Neutrophil (primary cell): ENCODE measurements at regions not wholly inside any gene's neighbourhood (a gene's known extent, or its start where the extent isn't known, plus 50 kb on each side); places are given as distances from the start of the nearest gene placed in this dataset.

Experiments
- H3K27ac ChIP-seq: fragments of 200-600 bp; sonication (generic); 2 replicates; pipeline ENCODE4 v1.5.1; 2016; ENCODE audit warnings: mild to moderate bottlenecking, moderate library complexity
- H3K27me3 ChIP-seq: fragments of 200-600 bp; sonication (generic); 2 replicates; pipeline ENCODE4 v1.6.0; 2016; ENCODE audit warnings: mild to moderate bottlenecking
- H3K36me3 ChIP-seq: fragments of 200-600 bp; sonication (generic); 2 replicates; pipeline ENCODE4 v1.5.1; 2017
- H3K4me1 ChIP-seq, 2 experiments: fragments of 200-600 bp in 1 of 2; sonication (generic) in 1 of 2; 1 replicate in 1 of 2; 2 replicates in 1 of 2; pipeline versions ENCODE4 v1.5.1 to v1.6.1; 2013 to 2016; ENCODE audit warnings: low read depth in 1 of 2, low read length in 1 of 2, mild to moderate bottlenecking in 1 of 2, moderate library complexity in 1 of 2; ENCODE audit not compliant: control insufficient read depth in 1 of 2, insufficient read depth in 1 of 2
- H3K4me3 ChIP-seq, 2 experiments: fragments of 200-600 bp in 1 of 2; sonication (generic) in 1 of 2; 1 replicate in 1 of 2; 2 replicates in 1 of 2; pipeline ENCODE4 v1.5.1; 2013 to 2016; ENCODE audit warnings: low read depth in 1 of 2, low read length in 1 of 2, mild to moderate bottlenecking in 1 of 2, moderate library complexity in 1 of 2
- H3K9me3 ChIP-seq: fragments of 200-600 bp; sonication (generic); 2 replicates; pipeline ENCODE4 v1.5.1; 2016
- TF ChIP-seq, protein P1 (sequence below): fragments of 200-600 bp; sonication (generic); IDR thresholded peaks from 2 replicates; pipeline ENCODE4 v1.5.1; 2016; ENCODE audit warnings: antibody characterized with exemption

DNA sequence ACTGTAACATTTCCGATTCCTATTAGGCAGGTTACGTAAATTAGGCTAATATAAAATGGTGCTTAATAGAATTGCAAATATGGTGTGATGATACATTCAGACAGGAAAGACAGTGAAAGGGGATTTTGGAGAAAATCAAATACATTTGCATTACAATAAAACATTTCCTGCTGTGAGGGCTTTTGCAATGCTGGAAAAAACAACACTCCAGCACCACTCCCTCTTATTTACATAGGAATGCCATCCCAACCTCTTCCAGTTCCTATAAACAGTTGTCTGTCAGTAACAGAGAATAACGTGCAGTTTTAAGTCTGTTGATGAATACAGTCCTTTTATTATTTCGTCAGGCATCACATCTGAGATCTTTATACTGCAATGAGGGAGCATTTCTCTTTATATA is 298.8 kb upstream of the FANCL start:
- no peaks in the 10 kb centered on the region for H3K4me1 ChIP-seq
- no peaks in the 10 kb centered on the region for H3K27me3 ChIP-seq
- H3K9me3 ChIP-seq: no peaks in the 10 kb centered on the region
- no peaks in the 10 kb centered on the region for H3K36me3 ChIP-seq
- no peak overlapping the region for H3K27ac ChIP-seq
- no peak overlapping the region for H3K4me3 ChIP-seq
- TF ChIP-seq, protein P1, sequence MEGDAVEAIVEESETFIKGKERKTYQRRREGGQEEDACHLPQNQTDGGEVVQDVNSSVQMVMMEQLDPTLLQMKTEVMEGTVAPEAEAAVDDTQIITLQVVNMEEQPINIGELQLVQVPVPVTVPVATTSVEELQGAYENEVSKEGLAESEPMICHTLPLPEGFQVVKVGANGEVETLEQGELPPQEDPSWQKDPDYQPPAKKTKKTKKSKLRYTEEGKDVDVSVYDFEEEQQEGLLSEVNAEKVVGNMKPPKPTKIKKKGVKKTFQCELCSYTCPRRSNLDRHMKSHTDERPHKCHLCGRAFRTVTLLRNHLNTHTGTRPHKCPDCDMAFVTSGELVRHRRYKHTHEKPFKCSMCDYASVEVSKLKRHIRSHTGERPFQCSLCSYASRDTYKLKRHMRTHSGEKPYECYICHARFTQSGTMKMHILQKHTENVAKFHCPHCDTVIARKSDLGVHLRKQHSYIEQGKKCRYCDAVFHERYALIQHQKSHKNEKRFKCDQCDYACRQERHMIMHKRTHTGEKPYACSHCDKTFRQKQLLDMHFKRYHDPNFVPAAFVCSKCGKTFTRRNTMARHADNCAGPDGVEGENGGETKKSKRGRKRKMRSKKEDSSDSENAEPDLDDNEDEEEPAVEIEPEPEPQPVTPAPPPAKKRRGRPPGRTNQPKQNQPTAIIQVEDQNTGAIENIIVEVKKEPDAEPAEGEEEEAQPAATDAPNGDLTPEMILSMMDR: no peak

DNA sequence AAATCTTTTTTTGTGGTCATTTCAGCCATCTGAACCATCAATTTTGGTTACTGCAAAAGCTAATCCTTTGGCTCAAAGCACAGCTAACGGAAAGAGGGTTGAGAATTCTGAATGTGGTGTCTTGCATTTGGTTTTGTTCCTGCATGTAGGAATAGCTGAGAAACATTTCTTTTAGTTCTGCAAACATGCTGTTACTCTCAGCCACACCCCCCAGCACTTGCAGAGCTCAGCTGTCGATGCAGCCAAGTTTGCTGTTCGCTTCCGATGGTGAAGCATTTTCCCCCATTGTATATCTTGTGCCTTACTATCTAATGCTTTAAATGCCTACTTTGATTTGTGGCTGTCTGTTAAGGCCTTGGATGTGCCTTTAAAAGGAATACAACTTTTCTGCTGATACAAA is 294.9 kb upstream of the FANCL start:
- TF ChIP-seq, protein P1: no peak
- H3K9me3 ChIP-seq: no peaks in the 10 kb centered on the region
- no peaks in the 10 kb centered on the region for H3K36me3 ChIP-seq
- H3K4me3 ChIP-seq: no peak overlapping the region
- no peak overlapping the region for H3K27ac ChIP-seq
- H3K27me3 ChIP-seq: no peaks in the 10 kb centered on the region
- no peaks in the 10 kb centered on the region for H3K4me1 ChIP-seq

DNA sequence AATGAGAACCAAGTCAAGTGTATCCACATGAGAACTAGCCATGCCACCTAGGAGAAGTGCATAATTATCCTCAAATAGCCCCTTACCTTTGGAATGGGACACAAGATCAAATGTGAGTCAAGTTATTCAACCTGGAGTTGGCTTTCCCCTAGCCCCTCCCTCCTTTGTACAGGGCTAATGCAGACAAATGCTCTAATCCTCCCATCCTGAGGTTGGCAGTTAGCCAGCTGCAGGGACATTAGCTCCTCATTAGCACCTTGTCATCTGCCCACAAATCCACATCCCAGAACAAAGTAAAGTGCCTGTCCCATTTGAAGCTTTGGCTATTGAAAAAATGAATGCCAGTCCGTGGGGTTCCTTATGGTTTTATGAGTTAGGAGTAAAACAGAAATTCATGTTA is 294.1 kb upstream of the FANCL start:
- TF ChIP-seq, protein P1: no peak
- H3K36me3 ChIP-seq: no peaks in the 10 kb centered on the region
- H3K27me3 ChIP-seq: no peaks in the 10 kb centered on the region
- no peaks in the 10 kb centered on the region for H3K9me3 ChIP-seq
- H3K27ac ChIP-seq: no peak overlapping the region
- H3K4me1 ChIP-seq: no peaks in the 10 kb centered on the region
- no peak overlapping the region for H3K4me3 ChIP-seq

DNA sequence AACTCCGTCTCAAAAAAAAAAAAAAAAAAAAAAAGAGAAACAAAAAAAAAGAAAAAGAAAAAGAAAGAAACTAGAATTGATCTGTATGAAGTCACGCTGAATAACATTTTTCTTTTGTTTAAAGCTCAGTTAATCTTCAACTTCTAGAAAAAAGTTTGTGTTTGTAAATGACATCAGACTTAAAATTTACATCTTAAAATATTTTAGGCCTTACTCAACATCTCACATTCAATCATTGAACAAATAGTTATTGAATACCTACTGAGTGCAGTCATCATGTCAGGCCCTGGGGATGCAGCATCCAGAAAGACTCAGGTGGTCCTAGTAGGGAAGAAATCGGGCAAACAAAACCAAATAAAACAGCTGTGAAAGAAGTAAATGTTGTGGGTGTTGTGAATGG is 292.3 kb upstream of the FANCL start:
- H3K4me3 ChIP-seq: no peak overlapping the region
- TF ChIP-seq, protein P1: no peak
- no peak overlapping the region for H3K27ac ChIP-seq
- no peaks in the 10 kb centered on the region for H3K9me3 ChIP-seq
- H3K36me3 ChIP-seq: no peaks in the 10 kb centered on the region
- no peaks in the 10 kb centered on the region for H3K27me3 ChIP-seq
- no peaks in the 10 kb centered on the region for H3K4me1 ChIP-seq

DNA sequence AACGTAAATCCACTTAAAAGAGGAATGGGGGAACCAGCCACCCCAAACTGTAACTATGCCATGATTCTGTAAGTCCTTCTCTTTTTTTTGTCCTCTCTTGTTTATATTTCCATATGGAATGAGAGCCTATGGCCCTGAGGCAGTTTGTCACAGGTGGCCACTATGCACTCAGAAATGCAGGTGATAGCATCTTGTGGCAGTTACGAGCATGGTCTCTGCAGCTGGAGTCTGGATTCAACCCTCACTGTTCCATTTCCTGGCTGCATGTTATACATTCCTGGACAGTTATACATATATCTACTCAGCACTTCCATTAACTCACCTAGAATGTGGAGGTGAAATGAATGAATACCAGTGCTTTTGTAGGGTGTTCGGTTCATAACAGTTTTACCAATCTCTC is 291.5 kb upstream of the FANCL start:
- TF ChIP-seq, protein P1: no peak

DNA sequence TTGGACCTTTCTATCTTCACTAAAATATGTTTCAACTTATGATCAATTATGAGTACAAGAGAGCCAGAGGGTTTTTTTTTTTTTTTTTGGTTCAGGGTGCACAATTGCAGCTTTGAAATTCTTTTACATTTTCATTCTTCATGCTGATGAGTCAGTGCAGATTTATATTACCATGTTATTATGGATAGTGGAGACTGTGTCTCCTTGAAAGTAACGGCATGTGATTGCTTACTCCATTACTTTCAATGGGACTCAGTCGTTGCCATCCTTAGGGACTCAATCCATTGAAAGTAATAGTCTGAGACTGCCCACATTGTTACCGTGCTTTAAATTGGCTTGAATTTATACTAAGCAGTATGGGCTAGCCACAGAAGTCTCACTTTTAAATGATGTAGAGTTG is 286.5 kb upstream of the FANCL start:
- TF ChIP-seq, protein P1: no peak
- H3K27ac ChIP-seq: no peak overlapping the region
- H3K9me3 ChIP-seq: no peaks in the 10 kb centered on the region
- H3K27me3 ChIP-seq: no peaks in the 10 kb centered on the region
- H3K36me3 ChIP-seq: no peaks in the 10 kb centered on the region
- no peaks in the 10 kb centered on the region for H3K4me1 ChIP-seq
- no peak overlapping the region for H3K4me3 ChIP-seq

More for the DNA sequence above, 291.5 kb upstream of the FANCL start:
- Histone ChIP-seq H3K9me3 (no peaks in the 10 kb centered on the region), H3K27ac (no peak overlapping the region), H3K4me3 (no peak overlapping the region), H3K4me1 (no peaks in the 10 kb centered on the region), H3K36me3 (no peaks in the 10 kb centered on the region), H3K27me3 (no peaks in the 10 kb centered on the region)
